SK-N-MC (cell line): ENCODE measurements at regions not wholly inside any gene's neighbourhood (a gene's known extent, or its start where the extent isn't known, plus 50 kb on each side); places are given as distances from the start of the nearest gene placed in this dataset.
"Not testable (repeated sequence)": the region's sequence is repeated elsewhere in the genome, so short reads cannot be mapped to it uniquely, and the experiment has no call there.

Experiments used
- DNase-seq: peaks from one replicate; pipeline ENCODE4 v3.0.0-alpha.2; 2011; ENCODE audit warnings: low read depth, low spot score
- H3K27ac ChIP-seq: fragments of 200-600 bp; sonication (generic); 2 replicates; pipeline ENCODE4 v1.5.1; 2016; ENCODE audit warnings: mixed run types
- H3K36me3 ChIP-seq: fragments of 200-600 bp; sonication (generic); 2 replicates; pipeline ENCODE4 v1.6.1; 2017; ENCODE audit warnings: antibody characterized with exemption, low read length, mixed read lengths; ENCODE audit not compliant: insufficient read depth
- H3K4me3 ChIP-seq: fragments of 200-600 bp; sonication (generic); 2 replicates; pipeline ENCODE4 v1.5.1; 2016
- H3K9ac ChIP-seq: fragments of 200-600 bp; sonication (generic); 2 replicates; pipeline ENCODE4 v1.8.0; 2017; ENCODE audit warnings: mixed run types, mixed read lengths; ENCODE audit not compliant: insufficient read length
- H3K9me3 ChIP-seq: fragments of 200-600 bp; sonication (generic); 2 replicates; pipeline ENCODE4 v1.6.1; 2017; ENCODE audit warnings: low read depth, mild to moderate bottlenecking, antibody characterized with exemption, low read length, moderate library complexity, mixed read lengths
- EZH2 ChIP-seq: fragments of 200-600 bp; sonication (generic); IDR thresholded peaks from one replicate; pipeline ENCODE4 v1.6.1; 2017; ENCODE audit warnings: antibody characterized with exemption
- FOXP2 ChIP-seq: optimal IDR thresholded peaks from 2 replicates; pipeline ENCODE3; 2011; ENCODE audit warnings: mild to moderate bottlenecking, moderate library complexity; ENCODE audit not compliant: insufficient read depth; ENCODE audit errors: extremely low read length, control extremely low read depth
- POLR2AphosphoS5 ChIP-seq: IDR thresholded peaks from 2 replicates; pipeline ENCODE4 v1.6.1; 2012; ENCODE audit warnings: mild to moderate bottlenecking, low read depth, low read length, borderline replicate concordance

GRCh38 chr3:191555037-191555436, 94.1 kb downstream of the PYDC2 start:
- H3K36me3 ChIP-seq = no peaks in the 10 kb centered on the region
- TF ChIP-seq FOXP2 = no peak
- TF ChIP-seq POLR2AphosphoS5 = no peak
- TF ChIP-seq EZH2 = no peak
- no peak overlapping the region for H3K4me3 ChIP-seq
- no peak overlapping the region for H3K27ac ChIP-seq
- DNase-seq = no peak
- H3K9me3 ChIP-seq = no peaks in the 10 kb centered on the region
- H3K9ac ChIP-seq = no peak overlapping the region

- Histone ChIP-seq H3K4me3 (no peak overlapping the region), H3K27ac (no peak overlapping the region), H3K36me3 (no peaks in the 10 kb centered on the region), H3K9me3 (no peaks in the 10 kb centered on the region), H3K9ac (no peak overlapping the region)
- peak; percentile 16 for DNase-seq
- TF ChIP-seq EZH2 (no peak), POLR2AphosphoS5 (no peak)
These were observed 96.4 kb downstream of the PYDC2 start for GRCh38 chr3:191557322-191557721.

DNA sequence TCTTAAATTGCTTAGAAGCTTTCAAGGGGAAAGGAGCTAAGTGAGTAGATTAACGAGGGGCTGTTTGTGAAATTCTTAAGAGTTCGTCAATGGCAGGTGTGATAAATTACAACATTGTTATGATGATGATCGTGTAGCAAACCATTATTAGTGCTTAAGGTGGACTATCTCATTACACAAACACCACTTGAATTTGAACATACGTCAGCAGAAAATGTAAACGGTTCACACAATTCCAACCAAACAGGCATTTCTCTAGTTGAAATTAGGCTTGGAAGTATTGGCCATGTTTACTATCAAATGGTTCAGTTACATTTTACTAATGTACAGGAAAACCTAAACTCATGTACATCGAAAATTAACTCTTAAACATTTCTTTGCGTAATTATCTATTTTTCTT, 102.8 kb downstream of the PYDC2 start:
- no peak for TF ChIP-seq FOXP2
- TF ChIP-seq POLR2AphosphoS5 = no peak
- no peak for TF ChIP-seq EZH2

DNA sequence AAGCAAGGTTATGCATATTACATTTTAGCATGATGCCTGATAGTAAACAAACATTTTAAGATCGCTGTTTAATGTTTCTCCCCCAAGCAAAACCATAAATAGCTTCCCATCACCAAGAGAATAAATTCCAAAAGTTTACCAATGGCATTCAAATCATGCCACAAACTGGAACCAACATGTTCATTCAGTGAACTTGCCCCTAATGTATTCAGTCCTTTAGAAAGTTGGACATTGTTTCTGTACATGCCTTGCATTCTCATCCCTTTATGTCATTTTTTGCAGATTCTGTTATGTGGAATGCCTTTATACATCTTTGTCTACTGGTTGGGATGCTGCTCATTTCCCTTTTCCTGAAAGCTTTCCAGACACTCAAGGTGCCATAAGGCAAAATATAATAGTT, 105.5 kb downstream of the PYDC2 start:
- TF ChIP-seq FOXP2 (no peak), POLR2AphosphoS5 (no peak), EZH2 (no peak)
- DNase-seq = no peak
- H3K36me3 ChIP-seq = no peaks in the 10 kb centered on the region
- H3K9ac ChIP-seq = no peak overlapping the region
- H3K27ac ChIP-seq = no peak overlapping the region
- H3K4me3 ChIP-seq = no peak overlapping the region
- H3K9me3 ChIP-seq = no peaks in the 10 kb centered on the region

More for the DNA sequence above, 102.8 kb downstream of the PYDC2 start:
- Histone ChIP-seq H3K36me3 (no peaks in the 10 kb centered on the region), H3K27ac (no peak overlapping the region), H3K9me3 (no peaks in the 10 kb centered on the region), H3K4me3 (no peak overlapping the region), H3K9ac (no peak overlapping the region)
- DNase-seq = no peak

GRCh38 chr3:191568206-191568605, 107.2 kb downstream of the PYDC2 start:
- Histone ChIP-seq H3K9ac (no peak overlapping the region), H3K27ac (no peak overlapping the region), H3K36me3 (no peaks in the 10 kb centered on the region), H3K4me3 (no peak overlapping the region), H3K9me3 (no peaks in the 10 kb centered on the region)
- TF ChIP-seq EZH2 (no peak), FOXP2 (no peak), POLR2AphosphoS5 (no peak)
- no peak for DNase-seq

- Histone ChIP-seq H3K9ac (no peak overlapping the region), H3K36me3 (no peaks in the 10 kb centered on the region), H3K27ac (no peak overlapping the region), H3K4me3 (no peak overlapping the region), H3K9me3 (no peaks in the 10 kb centered on the region)
- no peak for DNase-seq
- no peak for TF ChIP-seq FOXP2
- TF ChIP-seq POLR2AphosphoS5 = no peak
- TF ChIP-seq EZH2 = no peak
These were observed 131.1 kb downstream of the PYDC2 start for GRCh38 chr3:191592105-191592504.

- no peaks in the 10 kb centered on the region for H3K36me3 ChIP-seq
- DNase-seq = no peak
- H3K4me3 ChIP-seq = no peak overlapping the region
- no peak overlapping the region for H3K27ac ChIP-seq
- no peak overlapping the region for H3K9ac ChIP-seq
- no peaks in the 10 kb centered on the region for H3K9me3 ChIP-seq
- no peak for TF ChIP-seq EZH2
- TF ChIP-seq FOXP2 = no peak
- no peak for TF ChIP-seq POLR2AphosphoS5
These were observed 132.5 kb downstream of the PYDC2 start for GRCh38 chr3:191593486-191593885.

- not testable (repeated sequence) for H3K27ac ChIP-seq, H3K36me3 ChIP-seq, H3K9me3 ChIP-seq, H3K4me3 ChIP-seq, DNase-seq, H3K9ac ChIP-seq
These were observed 154.5 kb downstream of the PYDC2 start for GRCh38 chr3:191615511-191615910.

DNA sequence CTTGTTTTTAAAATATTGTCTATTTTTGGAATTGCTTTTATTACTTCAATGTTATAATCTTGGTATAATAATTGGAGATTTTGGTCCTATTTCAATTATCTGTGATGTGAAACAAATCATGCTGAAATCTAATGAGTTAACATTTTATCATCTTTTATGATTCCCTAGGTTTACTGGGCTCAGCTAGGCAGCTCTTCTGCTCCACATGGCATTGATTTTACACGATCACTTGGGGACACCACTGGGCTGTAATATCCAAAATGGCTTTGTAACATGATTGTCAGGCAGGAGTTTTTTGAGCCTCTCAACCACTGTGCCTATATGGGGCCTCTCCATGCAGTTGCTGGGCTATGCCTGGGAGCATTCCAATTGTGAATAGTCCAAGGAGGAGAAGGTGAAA, 163.3 kb downstream of the PYDC2 start:
- Histone ChIP-seq H3K4me3 (no peak overlapping the region), H3K9me3 (no peaks in the 10 kb centered on the region), H3K27ac (no peak overlapping the region), H3K36me3 (no peaks in the 10 kb centered on the region), H3K9ac (no peak overlapping the region)
- no peak for DNase-seq
- TF ChIP-seq POLR2AphosphoS5 (no peak), EZH2 (no peak), FOXP2 (no peak)
